ENCODE measurements at regions not wholly inside any gene's neighbourhood (a gene's known extent, or its start where the extent isn't known, plus 50 kb on each side); places are given as distances from the start of the nearest gene placed in this dataset.

DNA sequence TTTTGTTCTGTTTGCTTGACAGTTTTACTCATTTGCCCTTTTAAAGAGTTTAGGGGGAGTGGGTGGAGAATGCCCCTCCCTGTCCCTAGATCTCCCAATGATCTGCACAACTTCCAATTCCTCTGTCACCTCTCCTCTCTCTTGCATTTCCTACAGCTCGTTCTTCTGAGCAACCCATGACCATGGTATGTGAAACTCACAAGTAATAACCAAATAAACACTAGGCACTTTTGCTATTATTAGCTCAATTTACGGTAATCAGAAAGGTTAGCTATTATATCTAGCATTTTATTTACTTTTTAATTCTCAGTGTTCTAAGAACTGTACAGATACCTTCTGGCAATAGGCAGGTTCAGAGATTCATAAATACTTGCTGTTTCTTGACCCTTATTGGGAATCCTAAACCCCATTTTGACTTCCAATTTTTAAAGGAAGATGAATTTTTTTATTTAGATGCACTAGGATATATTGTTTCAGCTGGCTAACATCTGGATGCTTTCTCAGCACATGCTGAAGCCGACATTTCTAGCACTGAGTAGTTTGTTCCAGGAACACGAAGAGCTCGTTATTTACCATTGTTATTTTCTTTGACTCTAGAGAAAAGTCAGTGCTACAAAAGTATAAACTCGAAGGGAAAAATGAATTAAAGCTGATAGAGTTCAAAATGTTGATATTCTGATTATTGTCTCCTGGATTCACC is 194.7 kb upstream of the TLL1 start:
- DNase-seq: no peak

DNA sequence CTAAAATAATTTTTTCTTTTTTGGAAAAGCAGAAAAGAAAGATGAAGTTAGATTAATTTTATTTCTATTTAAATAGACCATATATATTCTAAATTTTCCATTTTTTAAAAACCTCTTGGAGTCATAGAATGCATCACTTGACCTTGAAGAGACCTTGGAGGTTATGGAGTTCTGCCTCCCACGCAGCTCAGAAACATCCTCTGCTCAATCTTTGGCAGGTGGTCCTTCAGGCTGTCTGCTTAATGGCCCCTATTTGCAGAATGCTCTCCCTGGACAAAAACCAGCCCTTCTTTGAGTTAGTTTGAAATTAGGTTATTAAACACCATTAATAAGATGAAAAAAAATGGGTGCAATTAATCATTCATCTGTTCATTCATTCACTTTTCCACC is 194.1 kb upstream of the TLL1 start:
- no peak for DNase-seq

DNA sequence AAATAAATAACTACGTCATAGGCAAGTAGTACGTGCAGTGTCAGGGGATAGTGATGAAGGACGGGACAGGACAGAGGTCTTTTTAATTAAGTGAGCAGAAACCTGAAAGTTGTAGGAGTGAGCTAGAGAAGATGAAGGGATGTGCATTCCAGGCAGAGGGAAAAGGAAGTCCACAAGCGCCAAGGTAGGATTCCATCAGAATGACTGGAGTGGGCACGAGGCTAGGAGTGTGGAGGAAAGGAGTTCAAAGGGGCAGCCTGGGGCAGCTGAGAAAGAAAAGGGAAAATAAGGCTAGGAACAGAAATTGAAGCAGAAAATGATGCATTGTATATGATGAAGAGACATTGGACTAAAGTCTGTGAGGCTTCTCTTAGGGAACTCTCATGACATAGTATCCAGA is 192.2 kb upstream of the TLL1 start:
- DNase-seq: no peak

DNA sequence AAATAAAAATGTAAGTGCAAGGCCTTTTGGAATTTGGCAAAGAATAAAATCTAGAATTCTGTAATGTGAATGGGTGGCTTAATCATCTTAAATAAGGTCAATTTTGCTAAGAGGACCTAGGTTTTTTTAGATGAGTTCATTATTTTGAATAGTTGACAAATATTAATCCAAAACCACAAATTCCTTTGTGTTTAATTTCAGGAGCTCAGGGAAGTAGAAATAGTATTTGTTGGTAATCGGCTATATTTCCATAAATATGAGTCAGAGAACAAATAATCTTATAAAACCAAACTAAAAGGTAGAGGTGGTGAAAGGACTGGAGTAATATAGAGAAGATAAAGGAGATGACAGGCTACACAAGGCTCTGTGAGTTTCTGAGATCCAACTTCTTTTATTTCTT is 190.4 kb upstream of the TLL1 start:
- DNase-seq: no peak

DNA sequence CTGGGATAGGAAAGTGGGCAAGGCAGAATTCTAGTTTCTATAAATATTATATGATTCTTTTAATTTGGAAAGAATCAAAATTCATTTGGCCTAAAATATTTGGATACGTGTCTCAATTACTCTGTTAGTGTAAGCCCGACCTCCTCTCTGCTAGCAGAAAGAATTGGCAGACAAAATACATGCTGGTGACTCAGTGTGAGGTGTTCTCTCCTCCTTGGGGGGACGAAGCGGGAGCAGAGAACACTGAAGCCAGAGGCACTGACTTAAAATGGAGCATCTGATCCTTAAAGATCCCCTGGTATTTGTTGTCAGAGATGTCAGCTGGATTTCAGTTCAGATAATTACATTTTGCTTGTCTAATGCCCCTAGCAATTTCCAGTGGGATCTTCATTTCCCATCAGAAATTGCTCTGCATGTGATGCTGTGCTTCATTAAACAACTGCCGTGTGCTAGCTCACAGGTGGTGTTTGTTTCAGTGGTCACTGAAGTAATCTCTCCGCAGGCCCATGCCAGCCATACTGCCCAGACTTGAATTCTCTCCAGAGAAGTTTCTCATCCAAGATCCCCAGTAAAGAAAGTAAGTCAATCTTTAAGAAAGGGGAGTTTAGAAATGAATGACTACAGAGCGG is 188.7 kb upstream of the TLL1 start:
- no peak for DNase-seq

DNA sequence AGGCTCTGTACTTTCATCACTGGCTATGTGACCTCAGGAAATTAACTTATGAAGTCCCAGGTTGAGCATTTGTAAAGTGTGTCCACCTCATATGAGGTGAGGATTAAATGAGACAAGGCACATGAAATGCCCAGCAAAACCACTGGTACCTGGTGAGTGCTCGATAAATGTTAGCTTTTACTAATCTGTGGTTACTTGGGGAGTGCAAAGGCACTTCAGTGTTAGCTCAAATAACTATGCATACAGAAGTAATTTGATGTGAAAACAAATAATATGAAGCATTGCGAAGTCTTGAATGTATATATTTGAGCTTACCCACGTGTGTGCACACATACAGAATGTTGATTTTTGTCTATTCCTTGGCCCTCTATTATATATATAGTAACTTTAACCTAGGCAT is 186.3 kb upstream of the TLL1 start:
- no peak for DNase-seq

DNA sequence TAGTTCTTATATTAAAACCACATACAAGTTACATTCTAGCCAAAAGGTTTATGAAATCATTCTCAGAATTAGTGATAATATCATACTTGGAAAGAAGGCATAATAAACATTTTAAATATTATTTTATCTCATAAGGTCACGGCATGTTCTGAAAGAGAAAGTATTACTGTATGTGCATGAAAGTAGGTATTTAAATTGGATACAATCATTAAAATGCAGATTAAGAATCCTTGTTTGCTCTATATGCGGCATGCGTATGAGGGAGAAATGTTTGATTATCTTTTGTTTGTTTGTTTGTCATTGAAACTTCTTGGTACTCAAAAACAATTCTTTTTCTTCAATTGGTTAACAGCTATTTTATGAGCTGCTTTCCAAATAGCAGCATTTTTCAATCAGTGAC is 183.9 kb upstream of the TLL1 start:
- no peak for DNase-seq

DNA sequence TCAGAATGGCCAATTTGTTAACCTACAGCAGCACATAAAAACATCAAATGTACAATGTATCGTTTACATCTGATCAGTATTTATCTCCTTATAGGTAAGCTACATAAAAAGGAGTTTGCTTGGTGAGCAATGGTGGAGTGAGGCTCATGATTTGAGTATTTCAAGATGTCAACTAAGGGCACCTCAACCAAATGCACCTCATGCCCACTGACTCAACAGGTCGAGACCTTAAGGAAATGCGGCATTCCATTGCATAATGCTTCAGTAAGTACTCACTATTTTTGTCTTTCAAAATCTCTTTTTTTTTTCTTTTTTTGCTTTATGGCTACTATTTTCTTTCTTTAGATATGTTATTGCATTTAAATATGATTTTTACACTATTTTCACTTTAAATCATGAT is 181.0 kb upstream of the TLL1 start:
- DNase-seq: no peak

DNA sequence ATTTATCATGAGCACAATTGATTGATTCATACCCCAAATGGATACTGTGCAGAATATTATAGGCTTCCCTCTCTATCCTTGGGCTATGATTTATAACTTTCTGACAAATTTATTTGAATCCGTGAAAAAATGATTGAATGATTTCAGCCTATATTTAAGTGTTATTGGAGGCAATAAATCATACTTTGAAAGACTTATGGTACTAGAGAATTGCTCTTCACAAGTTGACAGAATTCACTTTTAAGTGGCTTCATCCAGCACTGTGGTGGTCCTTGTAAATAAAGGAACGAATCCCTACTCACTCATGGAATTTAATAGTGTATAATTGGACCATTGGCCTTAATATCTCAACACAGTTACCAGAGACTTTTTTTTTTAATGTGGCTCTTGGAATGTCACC is 174.8 kb upstream of the TLL1 start:
- DNase-seq: no peak

DNA sequence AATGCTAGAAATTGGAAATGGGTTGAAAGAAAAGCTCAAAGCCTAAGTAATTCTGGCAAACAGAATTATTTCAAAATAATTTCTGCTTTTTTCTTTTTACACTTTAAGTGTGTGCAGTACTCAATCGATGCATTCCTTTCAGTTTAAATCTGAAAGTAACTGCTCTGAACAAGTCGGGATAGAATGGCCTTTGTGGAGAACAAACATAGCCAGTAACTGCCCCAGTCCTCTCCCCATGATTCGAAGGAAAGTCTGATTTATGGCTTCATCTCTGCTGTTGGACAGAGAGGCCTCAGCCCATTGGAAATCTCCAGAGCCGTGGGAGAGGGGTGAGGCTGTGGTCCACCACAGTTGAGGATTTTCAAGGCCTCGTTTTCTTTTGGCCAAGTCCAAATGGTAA is 174.0 kb upstream of the TLL1 start:
- no peak for DNase-seq

DNA sequence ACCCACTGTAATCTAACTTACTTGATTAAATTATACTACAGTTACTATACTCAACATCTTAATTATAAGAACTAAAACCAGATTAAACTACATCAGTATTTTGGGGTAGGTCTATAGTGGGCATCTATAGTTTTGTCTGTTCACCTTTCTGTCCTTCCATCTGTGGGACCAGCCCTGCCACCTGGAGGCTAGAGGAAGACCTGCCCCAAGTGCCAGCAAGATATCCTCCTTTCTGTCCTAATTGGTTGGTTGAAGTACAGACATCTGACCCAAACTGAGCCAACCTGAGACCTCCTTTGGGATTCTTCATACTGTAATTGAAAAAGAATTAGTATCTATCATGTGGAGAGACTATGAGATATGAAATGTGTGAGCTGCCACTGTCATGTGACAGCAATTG is 172.2 kb upstream of the TLL1 start:
- DNase-seq: no peak

DNA sequence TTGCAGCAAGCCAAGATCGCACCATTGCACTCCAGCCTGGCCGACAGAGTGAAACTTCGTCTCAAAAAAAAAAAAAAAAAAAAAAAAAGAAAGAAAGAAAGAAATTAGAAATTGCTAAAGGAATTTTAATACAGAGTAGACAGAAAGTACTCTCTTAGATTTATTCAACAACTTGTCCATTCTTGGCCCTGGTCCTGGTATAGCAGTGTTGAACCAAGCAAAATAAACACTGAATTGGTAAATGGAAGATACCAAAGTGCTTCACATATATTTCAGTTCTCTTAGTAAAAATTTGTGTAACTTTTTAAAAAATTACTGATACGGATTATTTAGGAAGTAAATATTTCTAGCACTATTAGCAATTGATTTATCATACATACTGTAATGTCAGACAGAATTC is 165.9 kb upstream of the TLL1 start:
- DNase-seq: no peak

DNA sequence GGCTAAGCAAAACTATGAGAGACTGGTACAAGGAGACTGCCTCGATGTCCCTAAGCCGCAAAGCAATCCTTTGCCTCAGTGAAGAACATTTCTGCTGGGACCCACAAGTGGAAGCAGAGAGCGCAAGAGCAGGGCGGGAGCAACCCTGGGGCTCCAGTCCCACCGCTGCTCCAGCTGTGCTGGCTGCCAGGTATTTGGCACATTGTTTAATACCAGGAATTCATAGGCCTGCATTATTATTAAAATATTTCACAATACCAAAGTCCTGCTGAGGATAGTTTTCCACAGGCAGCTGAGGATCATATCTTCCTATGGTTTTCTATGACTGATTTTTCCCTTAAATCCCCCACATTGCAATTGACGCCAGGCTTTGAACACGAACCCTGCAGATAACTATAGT is 163.5 kb upstream of the TLL1 start:
- no peak for DNase-seq

DNA sequence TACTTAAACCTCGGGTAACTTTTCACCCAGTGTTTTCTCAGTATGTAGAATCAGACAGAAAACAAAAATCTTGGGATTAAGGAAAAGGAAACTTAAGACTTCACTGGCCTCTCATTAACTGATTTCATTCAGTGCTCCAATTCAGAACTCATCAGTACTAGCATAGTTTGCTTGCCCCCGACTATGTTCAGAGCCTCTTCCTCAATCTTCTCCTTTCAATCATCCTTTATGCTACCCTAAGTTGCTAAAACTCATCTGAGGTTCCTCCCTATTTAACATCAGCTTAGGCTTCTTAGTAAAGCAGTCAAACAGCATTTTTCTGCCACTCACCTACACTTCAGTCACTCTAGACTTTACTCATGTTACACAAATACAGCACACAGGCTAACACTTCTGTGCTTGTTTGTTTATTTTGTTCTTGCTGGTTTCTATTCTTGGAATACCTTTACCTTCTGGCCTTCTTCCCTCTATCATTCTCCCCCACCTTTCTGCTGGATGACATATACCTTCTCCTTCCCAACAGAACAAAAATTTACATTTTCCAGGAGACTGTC is 163.0 kb upstream of the TLL1 start:
- no peak for DNase-seq

DNA sequence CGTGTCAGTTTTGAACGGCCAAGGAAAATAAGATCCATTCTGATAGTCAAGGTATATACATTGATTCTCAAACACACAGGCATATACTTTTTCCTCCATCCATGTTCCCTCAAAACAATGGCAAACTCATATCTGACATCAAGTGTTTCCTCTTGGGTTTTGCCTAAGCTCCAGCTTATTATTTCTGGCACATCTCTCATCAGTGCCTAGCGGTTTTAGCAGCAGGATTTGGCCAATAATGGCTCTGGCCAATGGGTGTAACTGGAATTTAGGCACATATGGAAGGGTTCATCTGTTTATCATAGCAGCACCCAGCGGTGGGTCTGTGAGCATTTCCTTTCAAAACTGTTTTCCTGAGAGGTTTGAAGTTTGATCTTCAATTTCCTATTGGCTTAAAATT is 161.6 kb upstream of the TLL1 start:
- no peak for DNase-seq

DNA sequence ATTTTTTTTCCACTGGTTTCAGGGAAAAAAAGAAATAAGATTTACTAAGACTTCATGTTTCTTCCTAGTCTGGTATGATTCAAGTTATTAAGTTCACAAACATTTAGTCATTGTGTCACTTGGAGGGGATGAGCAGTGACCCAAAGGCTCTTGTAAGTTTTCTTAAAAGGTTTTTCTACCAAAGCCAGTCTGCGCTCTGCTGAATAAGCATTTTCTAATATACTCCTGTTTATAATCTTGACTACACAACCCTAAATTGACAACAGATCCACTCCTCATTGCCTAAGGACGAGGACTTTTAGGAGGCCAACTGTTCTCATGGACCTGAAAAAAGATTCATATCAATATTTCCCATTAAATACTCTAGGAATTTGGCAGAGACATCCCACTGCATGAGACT is 161.1 kb upstream of the TLL1 start:
- DNase-seq: no peak

DNA sequence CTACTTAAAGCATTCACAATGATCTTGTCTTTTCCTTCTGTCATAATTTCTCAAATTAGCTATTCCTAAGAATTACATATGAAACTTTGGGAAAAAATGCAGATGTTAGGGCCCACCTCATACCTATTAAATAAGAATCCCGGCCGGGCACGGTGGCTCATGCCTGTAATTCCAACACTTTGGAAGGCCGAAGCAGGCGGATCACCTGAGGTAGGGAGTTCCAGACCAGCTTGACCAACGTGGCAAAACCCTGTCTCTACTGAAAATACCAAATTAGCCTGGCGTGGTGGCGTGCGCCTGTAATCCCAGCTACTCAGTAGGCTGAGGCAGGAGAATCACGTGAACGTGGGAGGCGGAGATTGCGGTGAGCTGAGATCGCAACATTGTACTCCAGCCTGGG is 158.4 kb upstream of the TLL1 start:
- DNase-seq: no peak

DNA sequence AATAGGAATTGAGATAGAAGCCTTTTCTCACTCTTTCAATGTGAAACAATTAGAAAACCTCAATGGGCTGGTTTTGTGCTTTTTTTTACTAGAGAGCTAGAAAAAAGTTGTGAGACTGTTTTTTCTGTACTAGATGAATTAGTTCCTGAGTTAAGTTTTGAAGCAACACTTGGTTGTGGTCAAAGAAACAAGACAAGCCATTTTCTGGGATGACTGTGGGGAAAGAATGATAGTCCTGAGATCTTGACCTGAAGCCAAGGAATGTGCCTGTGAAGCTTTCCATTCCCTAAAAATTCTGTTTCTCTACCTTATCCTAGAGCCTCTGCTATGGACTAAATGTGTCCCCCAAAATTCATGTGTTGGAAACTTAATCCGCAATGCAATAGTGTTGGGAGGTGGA is 157.8 kb upstream of the TLL1 start:
- no peak for DNase-seq

DNA sequence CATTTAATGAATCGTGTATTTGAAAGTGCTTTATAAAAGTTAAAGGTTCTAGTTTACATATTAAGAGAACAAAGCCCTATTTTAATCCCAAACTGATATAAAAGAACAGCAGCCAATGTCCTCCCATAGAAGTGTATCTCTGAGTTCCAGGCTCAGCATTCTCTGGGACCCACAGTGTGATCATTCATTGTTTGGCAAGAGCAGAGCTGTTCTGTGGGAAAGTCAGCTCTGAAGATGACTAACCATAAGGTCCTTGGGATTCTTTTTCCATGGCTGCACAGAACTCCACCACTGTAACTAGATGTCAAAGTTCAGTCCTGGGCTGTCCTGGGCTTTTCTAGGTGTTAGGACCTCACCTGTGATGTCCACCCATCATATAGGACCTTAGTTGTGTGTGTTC is 157.0 kb upstream of the TLL1 start:
- no peak for DNase-seq

DNA sequence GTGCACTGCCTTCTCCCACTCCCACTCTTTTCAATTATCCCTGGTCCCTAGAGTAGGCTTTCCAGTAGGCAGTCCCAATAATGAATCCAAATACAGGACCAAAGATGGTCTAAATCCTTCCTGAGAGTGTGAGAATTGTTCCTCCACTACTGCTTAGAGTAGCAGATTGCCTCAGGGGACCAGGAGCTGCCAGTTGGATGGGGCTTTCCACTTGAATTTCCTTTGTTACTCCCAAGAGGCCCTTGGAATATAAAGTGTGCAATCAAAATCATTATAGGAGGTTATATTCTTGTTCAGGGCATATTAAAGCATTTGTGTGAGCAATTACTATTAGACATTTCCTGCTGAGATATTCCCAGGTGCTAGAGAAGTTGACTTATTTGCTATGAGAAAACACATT is 156.6 kb upstream of the TLL1 start:
- DNase-seq: no peak

DNA sequence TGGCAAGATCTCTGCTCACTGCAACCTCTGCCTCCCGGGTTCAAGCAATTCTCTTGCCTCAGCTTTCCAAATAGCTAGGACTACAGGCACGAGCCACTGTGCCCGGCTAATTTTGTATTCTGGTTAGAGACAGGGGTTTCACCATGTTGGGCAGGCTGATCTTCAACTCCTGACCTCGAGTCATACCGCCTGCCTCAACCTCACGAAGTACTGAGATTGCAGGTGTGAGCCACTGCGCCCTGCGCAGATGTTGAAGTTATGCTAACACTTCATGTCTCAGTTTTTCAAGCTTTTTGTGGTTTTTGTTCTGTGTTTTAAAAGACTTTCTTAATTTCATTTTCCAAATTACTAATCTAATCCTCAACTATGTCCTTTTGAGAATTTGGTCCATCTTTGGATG is 154.4 kb upstream of the TLL1 start:
- DNase-seq: no peak

DNA sequence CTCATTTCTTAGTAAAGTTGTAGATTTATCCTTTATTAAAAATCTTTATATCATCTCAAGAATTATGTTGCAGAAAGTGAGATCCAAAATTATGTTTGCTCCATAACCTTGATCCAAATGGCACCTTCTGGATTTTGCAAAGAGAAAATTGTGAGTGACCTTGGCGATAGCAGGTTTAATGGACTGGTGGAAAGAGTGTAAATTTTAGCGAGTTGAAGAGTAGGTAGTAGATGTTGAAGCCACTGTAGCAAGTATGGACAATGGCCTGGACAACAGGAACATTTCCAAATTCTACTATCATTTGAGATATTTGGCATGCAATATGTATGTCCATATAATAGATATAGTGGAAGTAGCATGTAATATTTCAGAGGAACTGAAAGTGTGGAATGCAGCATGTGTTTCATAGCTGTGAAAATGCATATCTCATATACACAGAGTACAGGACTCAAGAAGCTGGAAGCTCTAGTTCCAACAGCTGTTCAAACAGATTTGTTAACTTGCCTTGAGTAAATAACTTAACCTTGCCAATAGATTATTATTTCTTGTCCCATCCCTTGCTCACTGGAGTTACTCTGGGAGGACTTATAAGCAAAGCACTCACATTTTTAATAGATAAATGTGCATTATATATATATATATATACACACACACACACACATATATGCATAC is 152.5 kb upstream of the TLL1 start:
- no peak for DNase-seq

DNA sequence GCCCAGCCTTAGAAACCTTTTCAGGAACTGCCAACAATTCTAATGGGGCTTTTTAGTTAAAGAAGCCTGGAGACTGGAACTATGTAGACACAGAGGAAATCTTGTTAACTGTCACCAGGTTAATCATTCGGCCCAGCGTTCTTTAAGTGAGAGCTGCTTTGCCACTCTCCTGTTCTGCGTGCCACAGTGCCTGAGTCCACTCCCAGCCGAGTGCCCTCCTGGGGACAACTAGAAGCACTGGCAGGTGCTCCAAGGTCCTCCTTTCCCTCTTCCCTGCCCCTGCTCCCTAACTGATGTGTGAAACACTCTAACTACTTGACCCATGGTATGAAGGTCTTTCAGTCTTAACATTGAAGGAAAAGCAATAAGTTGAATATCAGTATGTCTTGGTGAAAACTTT is 151.2 kb upstream of the TLL1 start:
- no peak for DNase-seq

DNA sequence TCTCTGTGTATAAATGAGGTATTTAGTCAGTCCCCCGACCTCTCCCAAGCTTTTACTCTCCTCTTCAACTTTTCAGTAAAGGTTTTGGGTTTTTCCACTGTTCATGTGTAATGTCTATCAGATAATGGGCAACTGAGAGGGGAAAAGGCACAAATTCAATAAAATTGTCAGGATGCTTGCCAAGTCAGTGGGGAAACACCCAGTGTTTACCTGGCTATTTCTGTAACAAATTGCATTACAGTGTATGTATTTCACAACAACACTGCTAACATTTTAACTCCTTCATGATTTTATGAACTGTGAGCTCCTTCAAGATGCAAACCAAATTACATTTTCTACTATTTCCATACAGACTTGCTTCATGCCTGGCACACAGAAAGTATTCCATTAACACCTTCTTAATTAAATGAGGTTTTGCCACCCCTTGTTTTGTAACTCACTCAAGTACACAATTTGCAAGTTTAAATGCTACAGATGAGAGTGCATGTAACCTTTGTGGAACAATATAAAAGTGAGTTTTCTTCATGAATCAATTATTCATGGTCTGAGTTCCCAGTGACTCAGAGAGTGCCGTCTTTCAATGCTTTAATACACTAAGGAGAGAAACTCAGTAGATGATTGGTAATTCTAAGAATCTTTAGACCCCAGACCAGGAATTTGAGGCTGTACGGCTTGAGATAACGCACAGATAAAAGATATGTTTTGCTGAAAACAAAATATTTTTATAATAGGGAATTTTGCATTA is 149.8 kb upstream of the TLL1 start:
- no peak for DNase-seq

Data from inflammatory macrophage treated with lipopolysaccharide for 1 hour (primary cell).